GM21423 (cell line): ENCODE measurements at regions not wholly inside any gene's neighbourhood (a gene's known extent, or its start where the extent isn't known, plus 50 kb on each side); places are given as distances from the start of the nearest gene placed in this dataset.

Source experiments
- ATAC-seq: cut with Tn5 transposase; IDR thresholded peaks from one replicate; pipeline ENCODE4 v1.9.1; 2021; ENCODE audit warnings: mild to moderate bottlenecking, moderate library complexity; ENCODE audit not compliant: unreplicated experiment

GRCh38 chr1:80751204-80751603, 1049.5 kb upstream of the ADGRL2 start:
- ATAC-seq: no peak

- no peak for ATAC-seq
These were observed 1069.4 kb upstream of the ADGRL2 start for GRCh38 chr1:80731241-80731894.

GRCh38 chr1:80722611-80723010, 1078.1 kb upstream of the ADGRL2 start:
- no peak for ATAC-seq

GRCh38 chr1:80706526-80706925, 1094.2 kb upstream of the ADGRL2 start:
- ATAC-seq: no peak

GRCh38 chr1:80678438-80678837, 1122.3 kb upstream of the ADGRL2 start:
- ATAC-seq: no peak

GRCh38 chr1:80675454-80675853, 1125.3 kb upstream of the ADGRL2 start:
- ATAC-seq: no peak

- no peak for ATAC-seq
These were observed 1126.7 kb upstream of the ADGRL2 start for GRCh38 chr1:80673935-80674597.

- ATAC-seq: no peak
These were observed 1132.4 kb upstream of the ADGRL2 start for GRCh38 chr1:80668372-80668771.

GRCh38 chr1:80666073-80666472, 1134.7 kb upstream of the ADGRL2 start:
- ATAC-seq: no peak

GRCh38 chr1:80659161-80659560, 1141.6 kb upstream of the ADGRL2 start:
- no peak for ATAC-seq

GRCh38 chr1:80657707-80658106, 1143.0 kb upstream of the ADGRL2 start:
- no peak for ATAC-seq

GRCh38 chr1:80657044-80657643, 1143.6 kb upstream of the ADGRL2 start:
- no peak for ATAC-seq

GRCh38 chr1:80656641-80657040, 1144.1 kb upstream of the ADGRL2 start:
- ATAC-seq: no peak

- ATAC-seq: peak; percentile 80
These were observed 1144.6 kb upstream of the ADGRL2 start for GRCh38 chr1:80656014-80656636.

GRCh38 chr1:80646053-80646452, 1154.7 kb upstream of the ADGRL2 start:
- ATAC-seq: no peak

- ATAC-seq: no peak
These were observed 1155.1 kb upstream of the ADGRL2 start for GRCh38 chr1:80645621-80646020.

GRCh38 chr1:80640978-80641377, 1159.8 kb upstream of the ADGRL2 start:
- peak; percentile 39 for ATAC-seq

GRCh38 chr1:80639777-80640533, 1160.8 kb upstream of the ADGRL2 start:
- peak; percentile 95 for ATAC-seq

- ATAC-seq: no peak
These were observed 1166.6 kb upstream of the ADGRL2 start for GRCh38 chr1:80633947-80634706.

- no peak for ATAC-seq
These were observed 1168.5 kb upstream of the ADGRL2 start for GRCh38 chr1:80632284-80632683.
